ENCODE measurements at regions not wholly inside any gene's neighbourhood (a gene's known extent, or its start where the extent isn't known, plus 50 kb on each side); places are given as distances from the start of the nearest gene placed in this dataset.
A peak's percentile ranks its signal among the peaks of the same experiment; 100 is the strongest.
"Not testable (repeated sequence)": the region's sequence is repeated elsewhere in the genome, so short reads cannot be mapped to it uniquely, and the experiment has no call there.

DNA sequence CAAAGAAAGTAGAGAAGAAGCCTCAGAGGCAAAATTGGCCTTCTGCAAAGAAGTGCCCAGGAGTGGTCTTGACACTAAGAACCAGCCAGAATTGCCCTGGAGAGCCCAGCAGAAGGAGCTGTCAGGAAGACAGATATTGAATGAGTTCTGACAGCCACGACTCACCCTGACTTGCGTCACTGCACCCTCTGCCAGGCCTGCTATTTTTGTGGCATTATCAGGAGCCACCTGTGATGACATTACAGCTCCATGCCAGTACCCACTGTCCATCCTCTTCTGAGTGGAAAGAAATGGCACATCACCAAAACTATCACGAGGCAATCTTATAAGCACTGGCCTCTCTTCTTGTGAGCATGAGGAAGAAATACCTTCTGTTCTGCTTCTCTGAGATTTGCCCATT, 67.7 kb downstream of the SMIM20 start:
- Histone ChIP-seq H3K9ac (ENCODE audit: low read depth, low read length) (no peak overlapping the region), H3K9me3 (ENCODE audit: control insufficient read depth, insufficient read depth, low read length) (no peaks in the 10 kb centered on the region), H3K36me3 (ENCODE audit: control insufficient read depth, insufficient read depth, low read length) (no peaks in the 10 kb centered on the region), H3K4me3 (ENCODE audit: low read depth, low read length) (no peak overlapping the region), H3K27me3 (ENCODE audit: control insufficient read depth, insufficient read depth, low read length) (no peaks in the 10 kb centered on the region), H3K4me1 (ENCODE audit: control insufficient read depth, insufficient read depth, low read length) (peaks cover 8% of the 10 kb centered on the region)

DNA sequence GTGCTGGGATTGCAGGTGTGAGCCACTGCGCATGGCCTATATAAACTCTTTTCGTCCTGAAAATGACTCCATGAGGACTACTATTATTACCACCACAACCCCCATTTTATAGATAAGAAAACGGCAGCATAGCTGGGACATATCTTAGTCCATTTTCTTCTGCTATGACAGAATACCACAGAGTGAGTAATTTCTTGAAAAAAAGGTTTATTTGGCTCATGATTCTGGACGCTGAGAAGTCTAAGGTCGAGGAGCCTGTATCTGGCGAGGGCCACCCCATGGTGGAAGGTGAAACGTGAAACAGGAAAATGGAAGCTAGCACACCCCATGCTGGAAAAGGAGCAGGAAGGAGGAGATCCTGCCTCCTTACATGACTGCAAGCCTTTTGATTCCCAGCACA, 68.9 kb downstream of the SMIM20 start:
- H3K4me1 ChIP-seq (ENCODE audit: control insufficient read depth, insufficient read depth, low read length): peaks cover 7% of the 10 kb centered on the region
- H3K36me3 ChIP-seq (ENCODE audit: control insufficient read depth, insufficient read depth, low read length): no peaks in the 10 kb centered on the region
- H3K27me3 ChIP-seq (ENCODE audit: control insufficient read depth, insufficient read depth, low read length): peaks cover 2% of the 10 kb centered on the region
- H3K4me3 ChIP-seq (ENCODE audit: low read depth, low read length): no peak overlapping the region
- H3K9me3 ChIP-seq (ENCODE audit: control insufficient read depth, insufficient read depth, low read length): no peaks in the 10 kb centered on the region
- no peak overlapping the region for H3K9ac ChIP-seq (ENCODE audit: low read depth, low read length)

DNA sequence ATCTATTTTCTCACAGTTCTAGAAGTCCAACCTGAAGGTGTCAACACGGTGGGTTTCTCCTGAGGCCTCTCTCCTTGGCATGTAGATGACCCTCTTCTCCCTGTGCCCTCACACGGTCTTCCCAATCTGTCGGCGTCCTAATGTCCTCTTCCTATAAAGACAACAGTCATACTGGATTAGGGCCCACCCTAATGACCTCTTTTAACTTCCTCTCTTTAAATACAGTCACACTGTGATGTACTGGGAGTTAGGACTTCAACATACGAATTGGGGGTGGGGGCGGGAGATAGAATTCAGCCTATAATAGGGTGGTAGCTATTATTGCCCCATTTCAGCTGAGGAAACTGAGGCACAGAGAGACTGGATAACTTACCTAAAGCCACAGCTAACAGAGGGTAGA, 70.2 kb downstream of the SMIM20 start:
- Histone ChIP-seq H3K27me3 (ENCODE audit: control insufficient read depth, insufficient read depth, low read length) (peaks cover 2% of the 10 kb centered on the region), H3K9me3 (ENCODE audit: control insufficient read depth, insufficient read depth, low read length) (no peaks in the 10 kb centered on the region), H3K9ac (ENCODE audit: low read depth, low read length) (no peak overlapping the region), H3K36me3 (ENCODE audit: control insufficient read depth, insufficient read depth, low read length) (no peaks in the 10 kb centered on the region), H3K4me1 (ENCODE audit: control insufficient read depth, insufficient read depth, low read length) (peaks cover 4% of the 10 kb centered on the region), H3K4me3 (ENCODE audit: low read depth, low read length) (no peak overlapping the region)

DNA sequence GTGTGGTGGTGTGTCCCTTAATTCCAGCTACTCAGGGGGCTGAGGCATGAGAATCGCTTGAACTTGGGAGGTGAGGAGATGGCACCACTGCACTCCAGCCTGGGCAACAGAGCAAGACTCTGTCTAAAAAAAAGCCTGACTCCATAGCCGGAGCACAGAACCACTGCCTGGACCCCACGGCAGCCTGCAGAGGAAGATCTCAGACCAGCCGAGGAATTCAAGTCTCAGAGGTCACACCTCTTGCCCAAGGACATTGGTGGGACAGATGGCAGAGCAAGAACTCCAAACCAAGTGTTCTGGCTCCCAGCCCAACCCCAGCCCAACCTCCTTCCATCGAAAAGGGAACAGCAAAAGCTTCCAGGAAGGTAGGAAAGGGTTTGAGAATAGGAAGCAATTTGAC, 70.8 kb downstream of the SMIM20 start:
- Histone ChIP-seq H3K27me3 (ENCODE audit: control insufficient read depth, insufficient read depth, low read length) (peaks cover 2% of the 10 kb centered on the region), H3K9ac (ENCODE audit: low read depth, low read length) (no peak overlapping the region), H3K9me3 (ENCODE audit: control insufficient read depth, insufficient read depth, low read length) (no peaks in the 10 kb centered on the region)

GRCh38 chr4:25986807-25987206, 72.8 kb downstream of the SMIM20 start:
- no peak overlapping the region for H3K4me3 ChIP-seq (ENCODE audit: low read depth, low read length)
- peaks cover 4% of the 10 kb centered on the region for H3K4me1 ChIP-seq (ENCODE audit: control insufficient read depth, insufficient read depth, low read length)
- no peaks in the 10 kb centered on the region for H3K36me3 ChIP-seq (ENCODE audit: control insufficient read depth, insufficient read depth, low read length)
- H3K27me3 ChIP-seq (ENCODE audit: control insufficient read depth, insufficient read depth, low read length): peaks cover 2% of the 10 kb centered on the region
- no peak overlapping the region for H3K9ac ChIP-seq (ENCODE audit: low read depth, low read length)
- H3K9me3 ChIP-seq (ENCODE audit: control insufficient read depth, insufficient read depth, low read length): no peaks in the 10 kb centered on the region

More for the DNA sequence above, 70.8 kb downstream of the SMIM20 start:
- Histone ChIP-seq H3K4me3 (ENCODE audit: low read depth, low read length) (no peak overlapping the region), H3K36me3 (ENCODE audit: control insufficient read depth, insufficient read depth, low read length) (no peaks in the 10 kb centered on the region), H3K4me1 (ENCODE audit: control insufficient read depth, insufficient read depth, low read length) (peaks cover 4% of the 10 kb centered on the region)

DNA sequence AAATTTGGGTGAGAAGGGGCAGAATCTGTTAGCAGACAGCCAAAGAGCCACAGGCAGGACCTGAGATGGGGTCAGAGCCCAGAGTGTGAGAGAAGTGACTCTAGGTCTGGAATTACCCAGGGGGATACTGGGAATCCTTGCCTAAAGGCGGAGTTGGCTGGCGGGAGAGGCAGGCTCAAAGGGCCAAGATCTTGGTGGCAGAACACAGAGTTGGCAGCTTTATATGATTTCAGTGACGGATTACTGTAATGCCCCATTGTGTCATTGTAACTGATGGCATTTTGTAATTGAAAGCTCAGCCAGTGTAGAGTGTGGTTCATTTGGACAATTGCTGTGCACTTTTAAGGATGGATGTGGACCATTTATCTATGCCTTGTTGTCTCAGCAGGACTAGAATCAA, 77.3 kb downstream of the SMIM20 start:
- Histone ChIP-seq H3K4me1 (ENCODE audit: control insufficient read depth, insufficient read depth, low read length) (peaks cover 6% of the 10 kb centered on the region), H3K36me3 (ENCODE audit: control insufficient read depth, insufficient read depth, low read length) (no peaks in the 10 kb centered on the region)

DNA sequence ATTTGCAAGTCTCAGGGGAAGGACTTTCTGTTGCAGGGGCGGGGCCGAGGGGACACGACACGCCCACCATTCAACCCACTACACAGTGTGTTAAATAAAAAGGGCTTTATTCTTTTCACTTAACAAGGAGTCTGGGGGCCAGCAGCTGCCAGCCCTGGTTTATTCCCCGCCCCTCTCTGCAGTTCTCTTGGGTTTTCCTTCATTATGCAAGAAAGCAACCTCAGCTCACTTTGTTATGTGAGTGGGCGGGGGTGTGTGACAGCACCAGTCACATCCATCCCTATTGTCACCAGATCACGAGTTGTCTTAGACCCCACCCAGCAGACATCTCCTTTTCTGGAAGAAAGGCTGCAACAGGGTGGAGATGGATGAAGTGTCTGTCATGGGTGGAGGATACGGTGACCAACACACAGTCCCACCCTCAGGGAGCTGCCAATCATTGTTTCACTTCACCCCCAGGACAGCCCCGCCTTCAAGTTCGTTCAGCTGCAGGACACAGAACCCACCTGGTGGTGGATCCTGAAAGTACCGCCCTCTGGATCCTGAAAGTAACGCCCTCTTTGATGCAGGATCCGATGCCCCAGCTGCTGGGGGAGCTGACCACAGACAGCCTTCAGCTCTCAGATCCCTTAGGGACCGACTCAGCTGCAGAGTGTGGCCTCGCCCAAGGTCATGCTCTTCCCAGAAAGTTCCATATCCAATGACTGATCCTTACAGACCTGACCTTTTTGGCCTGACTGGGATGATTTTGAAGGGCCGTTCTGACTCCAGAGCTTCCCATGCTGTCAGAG, 79.6 kb downstream of the SMIM20 start:
- Histone ChIP-seq H3K36me3 (ENCODE audit: control insufficient read depth, insufficient read depth, low read length) (no peaks in the 10 kb centered on the region), H3K9ac (ENCODE audit: low read depth, low read length) (no peak overlapping the region), H3K4me3 (ENCODE audit: low read depth, low read length) (peak overlapping the region; percentile 40), H3K4me1 (ENCODE audit: control insufficient read depth, insufficient read depth, low read length) (peaks cover 2% of the 10 kb centered on the region), H3K9me3 (ENCODE audit: control insufficient read depth, insufficient read depth, low read length) (no peaks in the 10 kb centered on the region), H3K27me3 (ENCODE audit: control insufficient read depth, insufficient read depth, low read length) (no peaks in the 10 kb centered on the region)

More for the DNA sequence above, 77.3 kb downstream of the SMIM20 start:
- Histone ChIP-seq H3K9me3 (ENCODE audit: control insufficient read depth, insufficient read depth, low read length) (no peaks in the 10 kb centered on the region), H3K4me3 (ENCODE audit: low read depth, low read length) (no peak overlapping the region), H3K9ac (ENCODE audit: low read depth, low read length) (no peak overlapping the region), H3K27me3 (ENCODE audit: control insufficient read depth, insufficient read depth, low read length) (peaks cover 2% of the 10 kb centered on the region)

DNA sequence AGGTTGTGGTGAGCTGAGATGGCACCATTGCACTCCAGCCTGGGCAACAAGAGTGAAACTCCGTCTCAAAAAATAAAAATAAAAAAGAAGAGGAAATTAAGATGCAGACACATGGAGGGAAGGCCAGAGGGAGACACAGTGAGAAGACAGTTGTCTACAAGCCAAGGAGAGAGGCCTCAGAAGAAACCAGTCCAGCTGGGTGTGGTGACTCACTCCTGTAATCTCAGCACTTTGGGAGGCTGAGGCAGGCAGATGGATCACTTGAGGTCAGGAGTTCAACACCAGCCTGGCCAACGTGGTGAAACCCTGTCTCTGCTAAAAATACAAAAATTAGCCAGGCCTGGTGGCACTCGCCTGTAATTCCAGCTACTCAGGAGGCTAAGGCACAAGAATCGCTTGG, 80.6 kb downstream of the SMIM20 start:
- not testable (repeated sequence) for H3K4me1 ChIP-seq (ENCODE audit: control insufficient read depth, insufficient read depth, low read length); H3K9me3 ChIP-seq (ENCODE audit: control insufficient read depth, insufficient read depth, low read length); H3K36me3 ChIP-seq (ENCODE audit: control insufficient read depth, insufficient read depth, low read length); H3K9ac ChIP-seq (ENCODE audit: low read depth, low read length); H3K27me3 ChIP-seq (ENCODE audit: control insufficient read depth, insufficient read depth, low read length); H3K4me3 ChIP-seq (ENCODE audit: low read depth, low read length)

DNA sequence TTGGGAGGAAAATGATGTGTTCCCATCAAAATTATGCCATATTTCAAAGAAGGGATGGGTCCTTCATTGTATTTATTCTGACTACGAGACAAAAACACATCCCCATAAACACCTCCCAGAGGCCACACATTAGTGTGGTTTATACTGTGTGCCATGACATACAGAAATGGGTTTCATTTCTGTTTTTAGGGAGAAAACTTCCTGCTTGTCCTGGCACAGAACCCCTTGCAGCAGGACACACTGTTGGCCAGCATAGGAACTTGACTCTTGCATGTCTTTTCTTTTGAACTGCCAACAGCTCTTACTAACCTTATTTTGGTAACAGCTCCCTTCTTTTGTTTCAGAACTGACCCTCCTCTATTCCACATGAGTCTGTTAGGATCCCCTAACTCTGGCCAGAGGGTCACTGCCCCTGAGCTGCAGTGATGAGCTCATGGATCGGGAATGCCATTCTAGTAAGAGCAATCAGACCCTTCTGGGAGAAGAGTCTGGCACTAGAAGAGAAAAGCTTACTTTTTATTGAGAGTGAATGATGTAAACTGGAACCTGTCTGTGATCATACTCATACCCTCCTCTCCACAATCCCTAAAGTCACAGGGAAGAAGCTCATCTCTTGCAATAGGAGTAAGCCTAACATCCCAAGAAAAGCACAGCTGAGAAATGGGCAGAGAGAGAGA, 86.4 kb downstream of the SMIM20 start:
- Histone ChIP-seq H3K4me3 (ENCODE audit: low read depth, low read length) (no peak overlapping the region), H3K9me3 (ENCODE audit: control insufficient read depth, insufficient read depth, low read length) (no peaks in the 10 kb centered on the region), H3K27me3 (ENCODE audit: control insufficient read depth, insufficient read depth, low read length) (no peaks in the 10 kb centered on the region), H3K36me3 (ENCODE audit: control insufficient read depth, insufficient read depth, low read length) (no peaks in the 10 kb centered on the region), H3K4me1 (ENCODE audit: control insufficient read depth, insufficient read depth, low read length) (no peaks in the 10 kb centered on the region), H3K9ac (ENCODE audit: low read depth, low read length) (no peak overlapping the region)

GRCh38 chr4:26001413-26001812, 87.4 kb downstream of the SMIM20 start:
- Histone ChIP-seq H3K4me3 (ENCODE audit: low read depth, low read length) (no peak overlapping the region), H3K9ac (ENCODE audit: low read depth, low read length) (no peak overlapping the region), H3K4me1 (ENCODE audit: control insufficient read depth, insufficient read depth, low read length) (no peaks in the 10 kb centered on the region), H3K27me3 (ENCODE audit: control insufficient read depth, insufficient read depth, low read length) (no peaks in the 10 kb centered on the region), H3K9me3 (ENCODE audit: control insufficient read depth, insufficient read depth, low read length) (no peaks in the 10 kb centered on the region), H3K36me3 (ENCODE audit: control insufficient read depth, insufficient read depth, low read length) (no peaks in the 10 kb centered on the region)

- H3K36me3 ChIP-seq (ENCODE audit: control insufficient read depth, insufficient read depth, low read length): no peaks in the 10 kb centered on the region
- no peak overlapping the region for H3K9ac ChIP-seq (ENCODE audit: low read depth, low read length)
- no peak overlapping the region for H3K4me3 ChIP-seq (ENCODE audit: low read depth, low read length)
- H3K9me3 ChIP-seq (ENCODE audit: control insufficient read depth, insufficient read depth, low read length): no peaks in the 10 kb centered on the region
- no peaks in the 10 kb centered on the region for H3K4me1 ChIP-seq (ENCODE audit: control insufficient read depth, insufficient read depth, low read length)
- no peaks in the 10 kb centered on the region for H3K27me3 ChIP-seq (ENCODE audit: control insufficient read depth, insufficient read depth, low read length)
Observed at GRCh38 chr4:26001816-26002215, 87.8 kb downstream of the SMIM20 start.

DNA sequence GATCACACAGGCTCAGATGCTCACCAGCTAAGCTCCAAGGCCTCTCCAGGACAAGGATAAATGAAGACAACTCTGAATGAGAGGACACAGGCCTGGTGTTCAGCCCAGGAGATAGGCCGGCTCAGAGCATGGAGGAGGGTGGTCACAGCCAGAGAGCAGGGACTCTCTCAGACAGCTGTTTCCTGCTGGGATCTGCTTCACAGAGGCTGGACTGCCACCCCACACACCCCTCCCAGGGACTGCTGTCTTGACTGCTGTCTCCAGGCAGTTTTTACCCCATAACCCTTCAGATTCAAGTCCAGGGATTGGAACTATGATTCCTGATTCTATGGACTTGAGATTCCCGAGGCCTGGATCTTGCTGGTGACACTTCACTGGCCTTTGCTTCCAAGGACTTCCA, 89.0 kb downstream of the SMIM20 start:
- no peaks in the 10 kb centered on the region for H3K9me3 ChIP-seq (ENCODE audit: control insufficient read depth, insufficient read depth, low read length)

More for the DNA sequence above, 89.0 kb downstream of the SMIM20 start:
- H3K36me3 ChIP-seq (ENCODE audit: control insufficient read depth, insufficient read depth, low read length): no peaks in the 10 kb centered on the region
- no peaks in the 10 kb centered on the region for H3K4me1 ChIP-seq (ENCODE audit: control insufficient read depth, insufficient read depth, low read length)
- H3K4me3 ChIP-seq (ENCODE audit: low read depth, low read length): no peak overlapping the region
- H3K27me3 ChIP-seq (ENCODE audit: control insufficient read depth, insufficient read depth, low read length): no peaks in the 10 kb centered on the region
- no peak overlapping the region for H3K9ac ChIP-seq (ENCODE audit: low read depth, low read length)
